ENCODE measurements at regions not wholly inside any gene's neighbourhood (a gene's known extent, or its start where the extent isn't known, plus 50 kb on each side); places are given as distances from the start of the nearest gene placed in this dataset.

DNA sequence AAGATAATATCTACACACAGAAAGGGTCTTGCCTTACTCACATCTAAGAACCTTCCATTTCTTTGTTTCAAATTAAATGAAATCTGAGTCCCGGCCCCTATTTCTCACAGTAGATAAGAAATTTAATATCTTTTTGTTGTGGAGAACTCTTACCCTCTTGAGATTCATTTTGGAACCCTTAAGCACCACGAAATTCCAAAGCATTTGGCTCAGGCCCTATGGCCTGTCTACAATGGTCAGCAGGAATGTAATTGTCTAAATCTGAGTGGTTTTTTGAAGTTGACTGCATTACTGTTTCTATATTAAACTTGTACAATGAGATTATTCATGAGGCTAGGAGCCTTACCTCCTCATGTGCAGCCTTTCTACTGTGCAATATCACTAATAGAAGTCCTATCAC, 723.3 kb downstream of the TSN start:
- FAIRE-seq: no peak

GRCh38 chr2:122480501-122481243, 725.2 kb downstream of the TSN start:
- intact Hi-C loops (cut with DNase I): no loop called here
- DNase-seq: peak in 1 of 5 donors; percentile 36

More for the DNA sequence above, 723.3 kb downstream of the TSN start:
- H3K9ac ChIP-seq (ENCODE audit: low read length in 3 of 3): no peak overlapping the region
- no peak overlapping the region for H3K4me3 ChIP-seq (ENCODE audit: low read length in 3 of 3)
- H3K4me1 ChIP-seq (ENCODE audit: control insufficient read depth in 2 of 3, insufficient read depth in 2 of 3, low read depth in 1 of 3, low read length in 3 of 3): no peaks in the 10 kb centered on the region
- DNase-seq: no peak
- no peaks in the 10 kb centered on the region for H3K9me3 ChIP-seq (ENCODE audit: control insufficient read depth in 2 of 3, insufficient read depth in 1 of 3, low read length in 3 of 3)
- no peaks in the 10 kb centered on the region for H3K27me3 ChIP-seq (ENCODE audit: control insufficient read depth, insufficient read depth, low read length)
- H3K27ac ChIP-seq (ENCODE audit: low read depth in 2 of 2, low read length in 2 of 2): no peak overlapping the region
- TF ChIP-seq, protein P1, sequence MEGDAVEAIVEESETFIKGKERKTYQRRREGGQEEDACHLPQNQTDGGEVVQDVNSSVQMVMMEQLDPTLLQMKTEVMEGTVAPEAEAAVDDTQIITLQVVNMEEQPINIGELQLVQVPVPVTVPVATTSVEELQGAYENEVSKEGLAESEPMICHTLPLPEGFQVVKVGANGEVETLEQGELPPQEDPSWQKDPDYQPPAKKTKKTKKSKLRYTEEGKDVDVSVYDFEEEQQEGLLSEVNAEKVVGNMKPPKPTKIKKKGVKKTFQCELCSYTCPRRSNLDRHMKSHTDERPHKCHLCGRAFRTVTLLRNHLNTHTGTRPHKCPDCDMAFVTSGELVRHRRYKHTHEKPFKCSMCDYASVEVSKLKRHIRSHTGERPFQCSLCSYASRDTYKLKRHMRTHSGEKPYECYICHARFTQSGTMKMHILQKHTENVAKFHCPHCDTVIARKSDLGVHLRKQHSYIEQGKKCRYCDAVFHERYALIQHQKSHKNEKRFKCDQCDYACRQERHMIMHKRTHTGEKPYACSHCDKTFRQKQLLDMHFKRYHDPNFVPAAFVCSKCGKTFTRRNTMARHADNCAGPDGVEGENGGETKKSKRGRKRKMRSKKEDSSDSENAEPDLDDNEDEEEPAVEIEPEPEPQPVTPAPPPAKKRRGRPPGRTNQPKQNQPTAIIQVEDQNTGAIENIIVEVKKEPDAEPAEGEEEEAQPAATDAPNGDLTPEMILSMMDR (IDR thresholded peaks at IDR 0.05; ENCODE audit: borderline replicate concordance, extremely low read depth, insufficient read depth): no peak
- no peaks in the 10 kb centered on the region for H3K36me3 ChIP-seq (ENCODE audit: control insufficient read depth in 2 of 3, insufficient read depth in 3 of 3, low read length in 3 of 3)
- intact Hi-C loops (cut with DNase I): no loop called here

DNA sequence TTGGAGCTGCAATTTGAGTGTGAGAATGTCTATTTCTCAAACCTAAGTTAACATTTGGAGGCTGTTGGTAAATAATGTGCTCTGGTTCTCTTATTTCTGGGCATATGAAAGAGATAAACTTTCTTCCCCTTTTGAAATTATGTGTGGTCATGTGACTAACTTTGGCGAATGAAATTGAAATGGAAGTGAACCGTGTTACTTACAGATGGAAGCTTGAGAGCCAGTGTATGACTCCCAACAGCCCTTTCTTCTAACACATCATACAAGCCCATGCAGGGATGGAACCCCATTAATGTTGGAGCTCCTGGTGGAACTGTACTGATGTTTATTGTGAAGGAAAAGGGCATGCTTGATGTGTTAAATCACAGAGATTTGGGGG, 725.8 kb downstream of the TSN start:
- TF ChIP-seq, protein P1 (IDR thresholded peaks at IDR 0.05; ENCODE audit: borderline replicate concordance, extremely low read depth, insufficient read depth): no peak
- FAIRE-seq: no peak
- no peaks in the 10 kb centered on the region for H3K27me3 ChIP-seq (ENCODE audit: control insufficient read depth, insufficient read depth, low read length)
- no peaks in the 10 kb centered on the region for H3K36me3 ChIP-seq (ENCODE audit: control insufficient read depth in 2 of 3, insufficient read depth in 3 of 3, low read length in 3 of 3)
- no peak for DNase-seq
- no peak overlapping the region for H3K9ac ChIP-seq (ENCODE audit: low read length in 3 of 3)
- H3K27ac ChIP-seq (ENCODE audit: low read depth in 2 of 2, low read length in 2 of 2): no peak overlapping the region
- no peak overlapping the region for H3K4me3 ChIP-seq (ENCODE audit: low read length in 3 of 3)
- no peaks in the 10 kb centered on the region for H3K4me1 ChIP-seq (ENCODE audit: control insufficient read depth in 2 of 3, insufficient read depth in 2 of 3, low read depth in 1 of 3, low read length in 3 of 3)
- no peaks in the 10 kb centered on the region for H3K9me3 ChIP-seq (ENCODE audit: control insufficient read depth in 2 of 3, insufficient read depth in 1 of 3, low read length in 3 of 3)
- intact Hi-C loops (cut with DNase I): no loop called here

More at GRCh38 chr2:122480501-122481243, 725.2 kb downstream of the TSN start:
- TF ChIP-seq, protein P1 (IDR thresholded peaks at IDR 0.05; ENCODE audit: borderline replicate concordance, extremely low read depth, insufficient read depth): no peak
- Histone ChIP-seq H3K27me3 (ENCODE audit: control insufficient read depth, insufficient read depth, low read length) (no peaks in the 10 kb centered on the region), H3K27ac (ENCODE audit: low read depth in 2 of 2, low read length in 2 of 2) (no peak overlapping the region), H3K9ac (ENCODE audit: low read length in 3 of 3) (no peak overlapping the region), H3K4me3 (ENCODE audit: low read length in 3 of 3) (no peak overlapping the region), H3K4me1 (ENCODE audit: control insufficient read depth in 2 of 3, insufficient read depth in 2 of 3, low read depth in 1 of 3, low read length in 3 of 3) (no peaks in the 10 kb centered on the region), H3K9me3 (ENCODE audit: control insufficient read depth in 2 of 3, insufficient read depth in 1 of 3, low read length in 3 of 3) (no peaks in the 10 kb centered on the region), H3K36me3 (ENCODE audit: control insufficient read depth in 2 of 3, insufficient read depth in 3 of 3, low read length in 3 of 3) (no peaks in the 10 kb centered on the region)
- no peak for FAIRE-seq
